WTC11 (cell line): ENCODE measurements at regions not wholly inside any gene's neighbourhood (a gene's known extent, or its start where the extent isn't known, plus 50 kb on each side); places are given as distances from the start of the nearest gene placed in this dataset.

Source experiments
- ATAC-seq: fragments of 200-7000 bp; cut with Tn5 transposase; 2 replicates; pipeline ENCODE4 v1.10.0; 2021; ENCODE audit warnings: mild to moderate bottlenecking, moderate library complexity
- CTCF ChIA-PET: fragments of 300-600 bp; sonication (Branson Sonifier 250); formaldehyde crosslinking; loops from one replicate; lab custom pipeline; 2021; ENCODE audit warnings: antibody characterized with exemption; lab: Charles Lee
- POLR2A ChIA-PET: fragments of 350-600 bp; sonication (Branson Sonifier 250); formaldehyde crosslinking; loops from one replicate; lab custom pipeline; 2021; ENCODE audit warnings: antibody characterized with exemption; lab: Charles Lee
- DNase-seq: peaks from one replicate; pipeline ENCODE4 v3.0.0; 2021; ENCODE audit warnings: low spot score
- H3K27ac Mint-ChIP-seq: 2 replicates; pipeline ENCODE4 v1.8.0; 2021; ENCODE audit warnings: mixed read lengths
- H3K27me3 Mint-ChIP-seq: 2 replicates; pipeline ENCODE4 v1.8.0; 2021; ENCODE audit warnings: low read depth, mild to moderate bottlenecking, moderate library complexity, mixed read lengths
- H3K36me3 Mint-ChIP-seq: 2 replicates; pipeline ENCODE4 v1.8.0; 2021; ENCODE audit warnings: mixed read lengths
- H3K4me1 Mint-ChIP-seq: 2 replicates; pipeline ENCODE4 v1.8.0; 2022; ENCODE audit warnings: mixed read lengths
- H3K4me3 Mint-ChIP-seq: 2 replicates; pipeline ENCODE4 v1.8.0; 2021; ENCODE audit warnings: mild to moderate bottlenecking, moderate library complexity, mixed read lengths
- H3K9me3 Mint-ChIP-seq: 2 replicates; pipeline ENCODE4 v1.8.0; 2021; ENCODE audit warnings: mixed read lengths
- E2F5 ChIP-seq: sonication (generic); formaldehyde crosslinking; IDR thresholded peaks from 2 replicates; pipeline ENCODE4 v1.8.1; 2022; ENCODE audit warnings: mild to moderate bottlenecking, moderate library complexity, missing genetic modification reagents
- ESRRA ChIP-seq: sonication (generic); formaldehyde crosslinking; IDR thresholded peaks from 2 replicates; pipeline ENCODE4 v1.8.1; 2022; ENCODE audit warnings: mild to moderate bottlenecking, missing genetic modification reagents, borderline replicate concordance
- FOXP1 ChIP-seq: sonication (generic); formaldehyde crosslinking; IDR thresholded peaks from 2 replicates; pipeline ENCODE4 v1.8.0; 2022; ENCODE audit warnings: missing genetic modification reagents, mild to moderate bottlenecking, moderate library complexity, borderline replicate concordance
- GRHL2 ChIP-seq: fragments of 250-450 bp; sonication (Bioruptor Pico); IDR thresholded peaks from 2 replicates; pipeline ENCODE4 v1.8.0; 2022; ENCODE audit warnings: mild to moderate bottlenecking, moderate library complexity; ENCODE audit not compliant: insufficient replicate concordance, severe bottlenecking
- GTF2I ChIP-seq: fragments of 250-450 bp; sonication (Bioruptor Pico); conservative IDR thresholded peaks from 2 replicates; pipeline ENCODE4 v1.4.0; 2021; ENCODE audit warnings: mild to moderate bottlenecking
- IRF2 ChIP-seq: sonication (generic); formaldehyde crosslinking; IDR thresholded peaks from 2 replicates; pipeline ENCODE4 v1.8.0; 2022; ENCODE audit warnings: low read depth, missing genetic modification reagents, borderline replicate concordance
- JUN ChIP-seq: sonication (generic); formaldehyde crosslinking; IDR thresholded peaks from 2 replicates; pipeline ENCODE4 v1.8.0; 2023; ENCODE audit warnings: mild to moderate bottlenecking, missing genetic modification reagents
- MXD4 ChIP-seq: fragments of 250-450 bp; sonication (Bioruptor Pico); IDR thresholded peaks from 2 replicates; pipeline ENCODE4 v1.8.0; 2021; ENCODE audit warnings: mild to moderate bottlenecking, moderate library complexity, borderline replicate concordance
- NR2C2 ChIP-seq: sonication (generic); formaldehyde crosslinking; IDR thresholded peaks from 2 replicates; pipeline ENCODE4 v1.8.0; 2022; ENCODE audit warnings: mild to moderate bottlenecking, missing genetic modification reagents
- NR3C1 ChIP-seq: sonication (generic); formaldehyde crosslinking; conservative IDR thresholded peaks from 2 replicates; pipeline ENCODE4 v1.8.1; 2023; ENCODE audit warnings: low read depth, mild to moderate bottlenecking, missing genetic modification reagents
- PRDM15 ChIP-seq: sonication (generic); formaldehyde crosslinking; IDR thresholded peaks from 2 replicates; pipeline ENCODE4 v1.8.0; 2022; ENCODE audit warnings: missing genetic modification reagents
- SOX15 ChIP-seq: fragments of 250-450 bp; sonication (Bioruptor Pico); IDR thresholded peaks from 2 replicates; pipeline ENCODE4 v1.9.0; 2021; ENCODE audit warnings: mild to moderate bottlenecking
- TP53 ChIP-seq: sonication (generic); formaldehyde crosslinking; IDR thresholded peaks from 2 replicates; pipeline ENCODE4 v1.8.1; 2023; ENCODE audit warnings: mild to moderate bottlenecking, missing genetic modification reagents
- USF1 ChIP-seq: sonication (generic); formaldehyde crosslinking; IDR thresholded peaks from 2 replicates; pipeline ENCODE4 v1.8.0; 2022; ENCODE audit warnings: mild to moderate bottlenecking, missing genetic modification reagents
- USF2 ChIP-seq: sonication (generic); formaldehyde crosslinking; IDR thresholded peaks from 2 replicates; pipeline ENCODE4 v1.8.1; 2023; ENCODE audit warnings: mild to moderate bottlenecking, missing genetic modification reagents, moderate library complexity
- ZNF121 ChIP-seq: sonication (generic); formaldehyde crosslinking; IDR thresholded peaks from 2 replicates; pipeline ENCODE4 v1.8.0; 2023; ENCODE audit warnings: missing genetic modification reagents
- ZNF138 ChIP-seq: sonication (generic); formaldehyde crosslinking; conservative IDR thresholded peaks from 2 replicates; pipeline ENCODE4 v1.8.1; 2022; ENCODE audit warnings: mild to moderate bottlenecking, moderate library complexity, missing genetic modification reagents
- ZNF317 ChIP-seq: sonication (generic); formaldehyde crosslinking; IDR thresholded peaks from 2 replicates; pipeline ENCODE4 v1.8.1; 2023; ENCODE audit warnings: low read depth, mild to moderate bottlenecking, moderate library complexity, missing genetic modification reagents, borderline replicate concordance
- ZNF512 ChIP-seq: sonication (generic); formaldehyde crosslinking; IDR thresholded peaks from 2 replicates; pipeline ENCODE4 v1.8.1; 2022; ENCODE audit warnings: missing genetic modification reagents, borderline replicate concordance
- ZNF671 ChIP-seq: fragments of 250-450 bp; sonication (Bioruptor Pico); IDR thresholded peaks from 2 replicates; pipeline ENCODE4 v1.8.0; 2021; ENCODE audit warnings: mild to moderate bottlenecking
- TF ChIP-seq, protein P1 (sequence below): sonication (generic); formaldehyde crosslinking; IDR thresholded peaks from 2 replicates; pipeline ENCODE4 v1.8.0; 2023; ENCODE audit warnings: missing genetic modification reagents, mild to moderate bottlenecking, borderline replicate concordance
- TF ChIP-seq, protein P2 (sequence below): fragments of 250-450 bp; sonication (Bioruptor Pico); conservative IDR thresholded peaks from 2 replicates; pipeline ENCODE4 v1.9.0; 2021; ENCODE audit warnings: mild to moderate bottlenecking

- DNase-seq (no peak), ATAC-seq (no peak)
- no peaks in the 10 kb centered on the region for H3K36me3 Mint-ChIP-seq
- H3K4me3 Mint-ChIP-seq = no peak overlapping the region
- CTCF ChIA-PET = no interaction called here
- TF ChIP-seq ESRRA (CRISPR knock-in tag) (no peak), GRHL2 (CRISPR knock-in tag) (no peak), FOXP1 (no peak), ZNF138 (CRISPR knock-in tag) (no peak), USF1 (CRISPR knock-in tag) (no peak), MXD4 (CRISPR knock-in tag) (no peak), NR2C2 (CRISPR knock-in tag) (no peak), ZNF512 (CRISPR knock-in tag) (no peak)
- TF ChIP-seq, protein P1, sequence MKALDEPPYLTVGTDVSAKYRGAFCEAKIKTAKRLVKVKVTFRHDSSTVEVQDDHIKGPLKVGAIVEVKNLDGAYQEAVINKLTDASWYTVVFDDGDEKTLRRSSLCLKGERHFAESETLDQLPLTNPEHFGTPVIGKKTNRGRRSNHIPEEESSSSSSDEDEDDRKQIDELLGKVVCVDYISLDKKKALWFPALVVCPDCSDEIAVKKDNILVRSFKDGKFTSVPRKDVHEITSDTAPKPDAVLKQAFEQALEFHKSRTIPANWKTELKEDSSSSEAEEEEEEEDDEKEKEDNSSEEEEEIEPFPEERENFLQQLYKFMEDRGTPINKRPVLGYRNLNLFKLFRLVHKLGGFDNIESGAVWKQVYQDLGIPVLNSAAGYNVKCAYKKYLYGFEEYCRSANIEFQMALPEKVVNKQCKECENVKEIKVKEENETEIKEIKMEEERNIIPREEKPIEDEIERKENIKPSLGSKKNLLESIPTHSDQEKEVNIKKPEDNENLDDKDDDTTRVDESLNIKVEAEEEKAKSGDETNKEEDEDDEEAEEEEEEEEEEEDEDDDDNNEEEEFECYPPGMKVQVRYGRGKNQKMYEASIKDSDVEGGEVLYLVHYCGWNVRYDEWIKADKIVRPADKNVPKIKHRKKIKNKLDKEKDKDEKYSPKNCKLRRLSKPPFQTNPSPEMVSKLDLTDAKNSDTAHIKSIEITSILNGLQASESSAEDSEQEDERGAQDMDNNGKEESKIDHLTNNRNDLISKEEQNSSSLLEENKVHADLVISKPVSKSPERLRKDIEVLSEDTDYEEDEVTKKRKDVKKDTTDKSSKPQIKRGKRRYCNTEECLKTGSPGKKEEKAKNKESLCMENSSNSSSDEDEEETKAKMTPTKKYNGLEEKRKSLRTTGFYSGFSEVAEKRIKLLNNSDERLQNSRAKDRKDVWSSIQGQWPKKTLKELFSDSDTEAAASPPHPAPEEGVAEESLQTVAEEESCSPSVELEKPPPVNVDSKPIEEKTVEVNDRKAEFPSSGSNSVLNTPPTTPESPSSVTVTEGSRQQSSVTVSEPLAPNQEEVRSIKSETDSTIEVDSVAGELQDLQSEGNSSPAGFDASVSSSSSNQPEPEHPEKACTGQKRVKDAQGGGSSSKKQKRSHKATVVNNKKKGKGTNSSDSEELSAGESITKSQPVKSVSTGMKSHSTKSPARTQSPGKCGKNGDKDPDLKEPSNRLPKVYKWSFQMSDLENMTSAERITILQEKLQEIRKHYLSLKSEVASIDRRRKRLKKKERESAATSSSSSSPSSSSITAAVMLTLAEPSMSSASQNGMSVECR (CRISPR knock-in tag) = no peak
- TF ChIP-seq, all 79 proteins: peak for 0
- no peak overlapping the region for H3K27ac Mint-ChIP-seq
- H3K27me3 Mint-ChIP-seq = no peaks in the 10 kb centered on the region
- POLR2A ChIA-PET = no interaction called here
- no peaks in the 10 kb centered on the region for H3K9me3 Mint-ChIP-seq
- H3K4me1 Mint-ChIP-seq = peaks cover 15% of the 10 kb centered on the region
These were observed 618.2 kb upstream of the ZNF717 start for GRCh38 chr3:76403556-76403955.

- H3K4me3 Mint-ChIP-seq = no peak overlapping the region
- POLR2A ChIA-PET = no interaction called here
- H3K36me3 Mint-ChIP-seq = no peaks in the 10 kb centered on the region
- ATAC-seq = no peak
- DNase-seq = no peak
- H3K9me3 Mint-ChIP-seq = no peaks in the 10 kb centered on the region
- peaks cover 15% of the 10 kb centered on the region for H3K4me1 Mint-ChIP-seq
- CTCF ChIA-PET = no interaction called here
- H3K27ac Mint-ChIP-seq = no peak overlapping the region
- no peaks in the 10 kb centered on the region for H3K27me3 Mint-ChIP-seq
- TF ChIP-seq JUN (CRISPR knock-in tag) (no peak), ZNF317 (CRISPR knock-in tag) (no peak), IRF2 (CRISPR knock-in tag) (no peak), E2F5 (CRISPR knock-in tag) (no peak), USF2 (CRISPR knock-in tag) (no peak), PRDM15 (CRISPR knock-in tag) (no peak), SOX15 (CRISPR knock-in tag) (no peak), NR3C1 (CRISPR knock-in tag) (no peak), TP53 (no peak), ZNF671 (CRISPR knock-in tag) (no peak), GTF2I (CRISPR knock-in tag) (no peak), ZNF121 (CRISPR knock-in tag) (no peak)
- TF ChIP-seq, protein P2, sequence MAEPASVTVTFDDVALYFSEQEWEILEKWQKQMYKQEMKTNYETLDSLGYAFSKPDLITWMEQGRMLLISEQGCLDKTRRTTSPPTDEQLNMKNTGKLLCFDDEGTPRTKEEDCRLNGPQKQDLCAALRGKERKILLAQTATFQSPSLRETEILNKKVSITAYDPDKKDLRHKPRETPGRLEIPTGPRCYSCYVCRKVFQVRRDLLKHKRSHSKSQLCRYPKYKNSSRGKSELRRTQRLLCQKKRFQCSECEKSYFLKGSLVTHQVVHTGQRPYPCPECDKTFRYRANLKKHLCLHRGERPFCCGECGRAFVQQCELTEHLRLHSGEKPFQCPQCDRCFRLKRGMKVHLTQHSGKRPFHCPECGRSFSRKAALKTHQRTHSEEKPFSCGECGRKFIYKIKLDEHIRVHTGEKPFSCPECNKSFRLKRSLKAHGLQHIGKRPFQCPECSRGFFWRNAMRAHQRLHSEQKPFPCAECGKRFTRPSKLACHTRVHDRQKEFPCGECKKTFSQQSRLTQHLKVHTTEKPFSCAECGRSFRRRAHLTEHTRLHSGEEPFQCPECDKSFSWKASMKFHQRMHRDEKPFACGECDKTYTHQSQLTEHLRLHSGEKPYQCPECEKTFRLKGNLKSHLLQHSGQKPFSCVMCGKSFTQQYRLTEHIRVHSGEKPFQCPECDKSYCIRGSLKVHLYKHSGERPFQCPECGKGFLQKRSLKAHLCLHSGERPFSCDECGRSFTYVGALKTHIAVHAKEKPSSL = no peak
These were observed 619.8 kb upstream of the ZNF717 start for GRCh38 chr3:76405196-76405595.
